Chondrocyte (in vitro differentiated cells): ENCODE measurements at regions not wholly inside any gene's neighbourhood (a gene's known extent, or its start where the extent isn't known, plus 50 kb on each side); places are given as distances from the start of the nearest gene placed in this dataset.

ENCODE experiments used
- DNase-seq: peaks from one replicate; pipeline ENCODE4 v3.0.0; 2021; ENCODE audit warnings: mixed read lengths, low spot score
- H3K27ac Mint-ChIP-seq: one replicate; pipeline ENCODE4 v1.8.0; 2021; ENCODE audit warnings: mild to moderate bottlenecking, moderate library complexity, mixed read lengths; ENCODE audit not compliant: unreplicated experiment
- H3K27me3 Mint-ChIP-seq: 2 replicates; pipeline ENCODE4 v1.8.0; 2021; ENCODE audit warnings: low read depth, mixed read lengths
- H3K36me3 Mint-ChIP-seq: 2 replicates; pipeline ENCODE4 v1.8.0; 2021; ENCODE audit warnings: low read depth, mixed read lengths
- H3K4me1 Mint-ChIP-seq: 2 replicates; pipeline ENCODE4 v1.8.0; 2021; ENCODE audit warnings: low read depth, mild to moderate bottlenecking, mixed read lengths
- H3K4me3 Mint-ChIP-seq: one replicate; pipeline ENCODE4 v1.8.0; 2021; ENCODE audit warnings: mild to moderate bottlenecking, moderate library complexity, mixed read lengths; ENCODE audit not compliant: unreplicated experiment
- H3K9me3 Mint-ChIP-seq: 2 replicates; pipeline ENCODE4 v1.8.0; 2021; ENCODE audit warnings: low read depth, mixed read lengths
- TF ChIP-seq, protein P1 (sequence below): fragments of 200-600 bp; sonication (generic); IDR thresholded peaks from 2 replicates; pipeline ENCODE4 v1.5.0; 2021; ENCODE audit warnings: antibody characterized with exemption, mild to moderate bottlenecking, moderate library complexity

DNA sequence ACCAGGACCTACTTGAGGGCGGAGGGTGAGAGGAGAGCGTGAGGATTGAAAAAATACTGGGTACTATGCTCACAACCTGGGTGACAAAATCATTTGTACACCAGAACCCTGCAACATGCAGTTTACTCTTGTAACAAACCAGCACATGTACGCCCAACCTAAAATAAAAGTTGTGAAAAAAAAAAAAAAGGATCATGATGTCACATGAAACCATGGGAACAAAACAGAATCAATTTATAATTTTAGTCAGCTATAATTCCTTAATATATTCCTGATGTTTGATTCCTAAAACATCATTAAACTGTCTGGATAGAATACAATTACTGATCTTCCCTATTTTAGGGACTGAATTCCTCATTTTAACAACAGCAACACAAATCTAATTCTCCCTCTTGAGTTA, 160.6 kb upstream of the SPRY2 start:
- Mint-ChIP-seq H3K27ac (no peak overlapping the region), H3K4me3 (no peak overlapping the region), H3K36me3 (peaks cover 7% of the 10 kb centered on the region), H3K4me1 (peaks cover 28% of the 10 kb centered on the region), H3K27me3 (no peaks in the 10 kb centered on the region), H3K9me3 (peaks cover 22% of the 10 kb centered on the region)
- TF ChIP-seq, protein P1, sequence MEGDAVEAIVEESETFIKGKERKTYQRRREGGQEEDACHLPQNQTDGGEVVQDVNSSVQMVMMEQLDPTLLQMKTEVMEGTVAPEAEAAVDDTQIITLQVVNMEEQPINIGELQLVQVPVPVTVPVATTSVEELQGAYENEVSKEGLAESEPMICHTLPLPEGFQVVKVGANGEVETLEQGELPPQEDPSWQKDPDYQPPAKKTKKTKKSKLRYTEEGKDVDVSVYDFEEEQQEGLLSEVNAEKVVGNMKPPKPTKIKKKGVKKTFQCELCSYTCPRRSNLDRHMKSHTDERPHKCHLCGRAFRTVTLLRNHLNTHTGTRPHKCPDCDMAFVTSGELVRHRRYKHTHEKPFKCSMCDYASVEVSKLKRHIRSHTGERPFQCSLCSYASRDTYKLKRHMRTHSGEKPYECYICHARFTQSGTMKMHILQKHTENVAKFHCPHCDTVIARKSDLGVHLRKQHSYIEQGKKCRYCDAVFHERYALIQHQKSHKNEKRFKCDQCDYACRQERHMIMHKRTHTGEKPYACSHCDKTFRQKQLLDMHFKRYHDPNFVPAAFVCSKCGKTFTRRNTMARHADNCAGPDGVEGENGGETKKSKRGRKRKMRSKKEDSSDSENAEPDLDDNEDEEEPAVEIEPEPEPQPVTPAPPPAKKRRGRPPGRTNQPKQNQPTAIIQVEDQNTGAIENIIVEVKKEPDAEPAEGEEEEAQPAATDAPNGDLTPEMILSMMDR = no peak
- DNase-seq = no peak

DNA sequence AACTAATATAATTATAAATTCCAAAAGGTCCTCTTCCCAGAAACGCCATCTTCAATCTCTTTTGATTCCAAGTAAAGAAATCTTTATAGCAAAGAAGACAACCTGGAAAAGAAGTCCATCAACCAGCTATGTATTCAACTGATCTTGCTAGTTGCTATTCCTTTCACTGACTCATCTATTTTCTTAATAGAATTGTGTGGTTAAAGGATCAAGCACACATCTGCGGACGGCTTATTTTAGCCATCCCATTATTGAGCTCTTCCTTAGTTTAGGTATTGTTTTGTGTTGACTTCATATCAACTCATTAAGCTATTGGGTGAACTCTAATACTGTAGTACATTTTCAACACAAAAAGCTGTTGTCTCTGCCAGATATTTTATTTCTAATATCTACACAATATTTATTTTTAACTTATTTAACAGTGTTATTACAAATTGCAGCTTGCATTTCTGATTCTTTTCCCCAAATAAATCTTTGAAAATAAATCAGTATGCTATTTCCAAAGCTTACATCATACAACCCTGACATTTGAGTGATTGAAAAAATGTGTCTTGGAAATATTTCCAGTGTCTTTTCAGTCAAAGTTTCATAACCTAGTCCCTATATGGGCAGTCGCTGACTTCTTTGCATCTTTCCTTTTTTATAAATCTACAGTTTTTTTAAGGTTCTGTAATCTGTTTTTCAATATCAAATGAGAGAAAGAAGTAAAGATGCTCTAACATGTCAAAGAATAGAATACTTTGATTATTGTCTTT, 158.8 kb upstream of the SPRY2 start:
- peaks cover 3% of the 10 kb centered on the region for H3K36me3 Mint-ChIP-seq
- no peaks in the 10 kb centered on the region for H3K27me3 Mint-ChIP-seq
- DNase-seq = no peak
- H3K9me3 Mint-ChIP-seq = peaks cover 6% of the 10 kb centered on the region
- peak overlapping the region; percentile 61 for H3K27ac Mint-ChIP-seq
- TF ChIP-seq, protein P1 = no peak
- no peak overlapping the region for H3K4me3 Mint-ChIP-seq
- peaks cover 26% of the 10 kb centered on the region for H3K4me1 Mint-ChIP-seq

DNA sequence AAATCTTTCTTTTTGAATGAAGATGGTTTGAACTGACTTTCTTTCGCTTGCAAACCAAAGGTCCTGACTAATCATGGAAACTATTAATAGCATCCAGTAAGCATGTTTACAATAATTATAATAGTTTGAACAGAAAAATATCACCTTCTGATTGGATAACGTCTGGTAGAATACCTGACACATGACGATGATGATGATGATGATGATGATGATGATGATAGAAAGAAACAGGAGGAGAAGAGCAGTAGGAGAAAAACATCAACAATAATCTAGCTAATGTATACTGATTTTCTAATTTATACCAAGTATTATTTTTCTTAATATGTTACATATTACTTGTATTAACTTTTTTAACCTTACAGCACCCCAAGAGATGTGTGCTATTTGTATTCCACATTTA, 157.5 kb upstream of the SPRY2 start:
- no peak overlapping the region for H3K27ac Mint-ChIP-seq
- H3K36me3 Mint-ChIP-seq = no peaks in the 10 kb centered on the region
- DNase-seq = no peak
- H3K4me1 Mint-ChIP-seq = peaks cover 20% of the 10 kb centered on the region
- TF ChIP-seq, protein P1 = no peak
- no peaks in the 10 kb centered on the region for H3K27me3 Mint-ChIP-seq
- H3K9me3 Mint-ChIP-seq = peaks cover 3% of the 10 kb centered on the region
- no peak overlapping the region for H3K4me3 Mint-ChIP-seq

DNA sequence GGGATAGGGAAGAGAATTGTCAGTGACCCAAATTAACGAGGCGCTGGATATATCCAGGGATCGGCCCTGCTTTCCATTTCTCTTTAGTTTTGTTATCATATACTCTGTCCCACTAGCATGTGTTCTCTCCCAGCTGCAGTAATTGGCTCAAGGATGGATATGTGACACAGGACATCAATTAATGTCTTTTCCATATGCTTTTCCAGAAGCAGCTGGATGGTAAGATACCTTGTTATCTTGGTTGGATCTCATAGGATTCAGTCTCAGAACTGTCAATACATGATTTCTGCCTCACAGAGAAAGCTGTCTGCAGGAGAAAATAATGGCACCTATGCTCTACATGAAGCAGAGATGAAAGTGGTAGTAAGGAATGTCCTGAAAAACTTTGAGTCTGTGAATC, 157.1 kb upstream of the SPRY2 start:
- no peak overlapping the region for H3K27ac Mint-ChIP-seq
- H3K4me3 Mint-ChIP-seq = no peak overlapping the region
- DNase-seq = no peak
- H3K36me3 Mint-ChIP-seq = no peaks in the 10 kb centered on the region
- H3K4me1 Mint-ChIP-seq = peaks cover 20% of the 10 kb centered on the region
- no peaks in the 10 kb centered on the region for H3K27me3 Mint-ChIP-seq
- peaks cover 3% of the 10 kb centered on the region for H3K9me3 Mint-ChIP-seq
- TF ChIP-seq, protein P1 = no peak

DNA sequence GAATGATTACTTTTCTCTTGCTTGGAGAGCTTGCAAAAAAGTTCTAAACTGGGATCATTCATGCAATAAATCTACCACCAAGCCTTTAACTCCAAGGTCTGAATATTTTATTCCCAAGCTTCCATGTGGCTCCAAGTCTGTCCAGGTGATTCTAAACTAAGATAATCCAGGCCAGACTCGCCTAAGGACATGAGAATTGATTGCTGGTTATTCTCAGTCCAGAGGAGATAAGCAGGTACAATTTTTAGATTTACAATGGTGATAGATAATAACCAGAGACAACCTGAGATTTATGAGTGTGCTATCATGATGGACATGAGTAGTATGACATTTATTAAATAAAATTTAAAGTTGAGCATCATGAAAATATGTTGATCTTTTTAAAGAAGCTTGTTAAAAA, 156.5 kb upstream of the SPRY2 start:
- TF ChIP-seq, protein P1 = no peak
- Mint-ChIP-seq H3K36me3 (no peaks in the 10 kb centered on the region), H3K27me3 (no peaks in the 10 kb centered on the region), H3K27ac (no peak overlapping the region), H3K9me3 (no peaks in the 10 kb centered on the region), H3K4me1 (peaks cover 20% of the 10 kb centered on the region), H3K4me3 (no peak overlapping the region)
- DNase-seq = no peak
